GM21529 (cell line): ENCODE measurements at regions not wholly inside any gene's neighbourhood (a gene's known extent, or its start where the extent isn't known, plus 50 kb on each side); places are given as distances from the start of the nearest gene placed in this dataset.
"Not testable (repeated sequence)": the region's sequence is repeated elsewhere in the genome, so short reads cannot be mapped to it uniquely, and the experiment has no call there.

ENCODE experiments used
- ATAC-seq: cut with Tn5 transposase; IDR thresholded peaks from one replicate; pipeline ENCODE4 v1.9.1; 2021; ENCODE audit not compliant: unreplicated experiment

GRCh38 chr2:171266102-171266501, 105.4 kb upstream of the TLK1 start:
- ATAC-seq, result no peak

- not testable (repeated sequence) for ATAC-seq
These were observed 100.8 kb upstream of the TLK1 start for GRCh38 chr2:171261529-171261928.

DNA sequence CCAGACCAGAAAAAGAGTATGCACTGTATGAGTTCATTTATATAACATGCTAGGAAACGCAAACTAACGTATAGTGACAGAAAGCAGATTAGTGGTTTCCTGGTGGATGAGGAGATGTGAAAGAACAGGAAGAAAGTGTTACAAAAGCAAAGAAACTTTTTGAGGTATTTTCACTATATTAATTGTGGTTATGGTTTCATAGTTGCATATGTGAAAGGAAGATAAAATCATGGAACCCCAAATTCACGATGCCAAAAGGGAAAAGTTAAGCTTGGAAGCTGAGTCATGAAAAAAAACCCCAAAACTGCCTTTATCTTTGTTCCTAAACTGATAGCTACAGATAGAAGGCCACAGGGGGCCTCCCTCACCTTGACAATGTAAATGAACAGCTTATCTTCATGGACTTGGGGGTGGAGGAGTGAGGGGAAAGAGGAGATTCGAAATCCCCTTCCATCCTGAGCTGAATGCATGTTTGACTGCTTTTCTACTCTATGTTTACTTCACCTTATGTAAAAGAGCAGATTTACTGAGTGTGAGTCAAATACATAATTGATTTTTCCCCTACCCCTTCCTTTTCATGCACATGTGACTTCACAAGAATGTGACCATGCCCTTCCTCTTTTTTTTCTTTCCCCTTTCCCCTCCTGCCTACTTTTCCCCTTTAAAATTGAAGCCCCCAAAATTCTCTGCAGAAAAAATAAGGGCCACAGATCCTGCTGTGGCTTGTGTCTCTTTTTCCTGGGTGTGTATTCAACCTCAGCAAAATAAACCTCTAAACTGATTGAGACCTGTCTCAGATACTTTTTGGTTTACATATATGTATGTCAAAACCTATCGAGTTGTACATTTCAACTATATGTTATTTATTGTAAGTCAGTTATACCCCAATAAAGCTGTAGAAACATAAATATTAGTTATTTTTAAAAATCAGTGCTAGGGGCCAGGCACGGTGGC, 100.1 kb upstream of the TLK1 start:
- ATAC-seq, result peak; percentile 64

DNA sequence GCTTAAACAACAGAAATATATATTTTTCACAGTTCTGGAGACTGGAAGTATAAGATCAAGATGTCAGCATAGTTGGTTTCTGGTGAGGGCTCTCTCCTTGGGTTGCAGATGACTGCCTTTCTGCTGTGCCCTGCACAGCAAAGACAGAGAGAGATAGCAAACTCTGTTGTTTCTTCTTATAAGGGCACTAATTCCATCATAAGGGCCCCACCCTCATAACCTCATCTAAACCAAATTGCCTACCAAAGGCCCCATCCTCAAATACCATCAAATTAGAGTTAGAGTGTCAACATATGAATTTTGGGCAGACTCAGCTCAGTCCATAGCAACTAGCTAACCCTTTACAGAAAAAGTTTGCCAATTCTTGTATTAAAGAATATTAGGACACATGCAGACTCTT, 94.0 kb upstream of the TLK1 start:
- ATAC-seq, result no peak

DNA sequence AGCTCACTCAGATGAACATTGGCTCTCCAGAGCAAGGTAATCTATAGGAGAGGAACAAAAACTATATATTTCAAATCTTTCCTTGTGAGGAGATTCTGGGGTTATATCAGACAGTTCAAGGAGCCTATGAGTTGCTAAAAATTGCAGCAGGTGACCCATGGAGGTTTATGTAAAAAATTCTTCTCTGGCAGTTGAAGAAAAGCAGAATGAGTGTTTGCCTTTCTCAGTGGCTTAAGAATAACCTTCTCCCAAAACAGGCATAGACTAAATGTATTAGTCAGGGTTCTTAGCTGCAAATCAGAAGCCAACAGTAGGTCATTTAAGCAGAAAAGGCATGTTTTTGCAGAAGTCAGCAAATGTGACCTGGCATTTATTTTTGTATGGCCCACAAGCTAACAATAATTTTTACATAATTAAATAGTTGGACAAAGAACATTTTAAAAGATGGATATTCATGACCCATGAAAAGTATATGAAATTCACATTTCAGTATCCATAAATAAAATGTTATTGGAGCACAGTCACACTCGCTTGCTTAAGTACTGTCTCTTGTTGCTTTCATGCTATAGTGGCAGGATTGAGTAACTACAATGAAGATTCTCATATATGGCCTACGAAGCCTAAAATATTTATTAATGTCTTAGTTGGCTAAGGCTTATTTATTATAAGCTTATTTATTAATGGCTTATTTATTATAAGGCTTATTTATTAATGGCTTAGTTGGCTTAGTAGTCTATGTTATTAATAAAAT, 93.4 kb upstream of the TLK1 start:
- no peak for ATAC-seq

DNA sequence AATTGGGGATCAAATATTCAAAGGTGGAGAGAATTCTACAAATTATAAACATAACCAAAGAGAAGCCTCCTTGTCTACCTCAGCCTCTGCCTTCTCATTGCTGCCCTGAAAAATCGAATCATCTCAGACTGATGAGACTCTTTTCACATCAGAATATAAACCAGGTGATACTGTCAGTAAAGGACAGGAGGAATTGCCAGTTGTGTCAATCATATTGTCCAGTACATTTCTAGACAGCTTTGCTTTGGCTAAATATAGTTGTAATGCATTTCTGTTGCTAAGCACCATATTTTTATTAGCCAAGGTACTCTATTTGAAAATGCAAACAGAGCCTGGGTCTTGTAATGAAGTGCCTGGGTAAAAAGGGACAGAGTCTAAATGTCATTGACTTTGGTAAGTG, 92.6 kb upstream of the TLK1 start:
- no peak for ATAC-seq

- no peak for ATAC-seq
These were observed 89.0 kb upstream of the TLK1 start for GRCh38 chr2:171249689-171250088.

- peak; percentile 65 for ATAC-seq
These were observed 87.3 kb upstream of the TLK1 start for GRCh38 chr2:171247741-171248662.

DNA sequence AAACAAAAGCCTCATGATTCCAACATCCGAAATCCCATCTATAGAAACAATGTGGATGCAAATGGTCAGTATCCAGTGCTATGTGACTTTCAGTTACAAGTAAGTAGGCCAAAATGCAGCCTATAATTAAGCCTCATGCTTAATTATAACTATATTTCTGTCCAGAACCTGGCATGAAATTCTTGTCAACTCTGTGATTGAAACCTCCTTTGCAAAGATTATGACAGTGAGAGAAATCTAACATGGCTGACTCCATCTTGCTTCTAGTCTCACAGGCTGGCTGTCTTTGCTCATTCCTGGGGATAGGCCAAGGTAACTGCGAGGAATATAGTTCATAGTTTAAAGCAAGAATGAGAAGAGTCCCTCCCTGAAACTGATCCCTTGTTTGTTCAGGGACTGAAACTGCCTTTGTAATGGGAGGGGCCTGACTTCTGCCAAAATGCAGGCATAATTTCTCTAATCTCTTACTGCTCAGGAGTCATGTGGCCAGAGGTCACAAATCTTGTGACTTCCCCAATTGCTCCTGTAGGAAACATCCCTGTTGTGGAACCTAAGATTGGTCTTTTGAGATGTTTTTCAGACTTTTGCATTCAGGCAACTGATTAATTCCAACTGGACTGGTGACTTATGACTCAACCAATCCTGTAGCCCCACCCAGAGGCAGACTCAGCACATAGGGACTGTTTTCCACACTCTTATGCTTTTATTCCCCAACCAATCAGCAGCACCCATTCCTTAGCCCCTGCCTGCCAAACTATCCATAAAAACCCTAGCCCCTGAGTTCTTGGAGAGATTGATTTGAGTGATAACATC, 84.5 kb upstream of the TLK1 start:
- ATAC-seq, result no peak

DNA sequence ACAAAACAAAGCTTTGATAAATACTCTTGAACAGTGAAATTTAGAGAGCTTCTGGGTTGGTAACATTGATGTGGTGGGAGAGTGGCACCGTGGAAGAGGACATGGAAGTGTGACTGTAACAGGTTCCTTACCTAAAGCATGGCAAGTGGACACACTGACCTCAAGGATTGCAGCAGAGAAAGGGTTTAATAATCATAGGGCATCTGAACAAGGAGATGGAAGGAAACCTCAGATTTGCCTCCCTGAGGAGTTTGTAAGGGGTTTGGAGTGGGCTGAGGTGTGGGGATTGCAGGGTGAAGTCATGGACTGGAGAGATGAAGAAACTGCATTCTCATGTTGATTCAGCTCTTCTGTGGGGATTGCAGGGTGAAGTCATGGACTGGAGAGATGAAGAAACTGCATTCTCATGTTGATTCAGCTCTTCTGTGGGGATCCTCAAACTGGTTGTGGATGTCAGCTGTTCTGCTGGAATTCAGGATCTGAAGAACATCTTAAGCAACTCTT, 83.8 kb upstream of the TLK1 start:
- ATAC-seq, result no peak

DNA sequence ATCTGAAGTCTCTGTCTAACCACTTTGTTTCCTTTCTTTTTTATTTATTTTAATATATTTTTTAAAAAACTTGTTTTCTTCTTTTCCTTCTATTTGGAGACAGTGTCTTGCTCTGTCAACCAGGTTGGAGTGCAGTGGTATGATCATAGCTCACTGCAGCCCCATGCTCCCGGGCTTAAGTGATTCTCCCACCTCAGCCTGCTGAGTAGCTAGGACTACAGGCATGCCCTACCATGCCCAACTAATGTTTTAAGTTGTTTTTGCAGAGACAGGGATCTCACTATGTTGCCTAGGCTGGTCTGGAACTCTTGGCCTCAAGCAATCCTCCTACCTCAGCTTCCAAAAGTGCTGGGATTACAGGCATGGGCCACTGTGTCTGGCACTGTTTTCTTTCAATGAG, 81.1 kb upstream of the TLK1 start:
- no peak for ATAC-seq

DNA sequence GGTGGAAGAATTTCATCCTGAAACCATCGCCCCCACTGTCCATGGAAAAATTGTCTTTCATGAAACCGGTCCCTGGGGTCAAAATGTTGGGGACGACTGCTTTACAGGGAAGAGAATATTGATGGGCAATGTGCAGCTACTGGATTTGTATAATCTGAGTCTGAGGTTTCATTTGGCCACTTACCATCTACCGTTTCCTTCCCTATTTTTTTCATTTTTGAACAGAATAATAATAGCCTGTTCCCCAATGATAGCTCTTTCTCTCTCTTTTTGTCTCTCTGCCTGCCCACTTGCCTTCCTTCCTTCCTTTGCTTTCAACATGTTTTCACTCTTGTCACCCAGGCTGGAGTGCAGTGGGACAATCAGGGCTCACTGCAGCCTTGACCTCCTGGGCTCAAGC, 78.3 kb upstream of the TLK1 start:
- no peak for ATAC-seq

- no peak for ATAC-seq
These were observed 77.2 kb upstream of the TLK1 start for GRCh38 chr2:171237751-171238505.

GRCh38 chr2:171235262-171235881, 74.7 kb upstream of the TLK1 start:
- no peak for ATAC-seq

DNA sequence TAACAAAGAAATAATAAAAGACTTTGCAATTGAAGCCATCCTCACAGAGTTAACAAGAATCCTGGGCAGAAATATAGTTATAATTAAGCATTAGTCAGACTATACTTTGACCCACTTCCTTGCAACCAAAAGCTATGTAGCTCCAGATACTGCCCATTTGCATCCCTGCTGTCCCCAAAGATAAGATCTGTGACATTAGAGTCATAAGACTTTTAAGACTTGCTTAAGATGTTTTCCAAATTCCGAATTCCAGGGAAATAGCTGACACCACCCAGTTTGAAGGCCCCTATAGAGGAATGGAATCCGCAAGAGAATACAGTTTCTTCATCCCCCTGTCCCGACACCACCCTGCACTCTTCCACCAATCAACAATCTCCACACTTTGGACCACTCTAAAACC, 69.5 kb upstream of the TLK1 start:
- no peak for ATAC-seq

DNA sequence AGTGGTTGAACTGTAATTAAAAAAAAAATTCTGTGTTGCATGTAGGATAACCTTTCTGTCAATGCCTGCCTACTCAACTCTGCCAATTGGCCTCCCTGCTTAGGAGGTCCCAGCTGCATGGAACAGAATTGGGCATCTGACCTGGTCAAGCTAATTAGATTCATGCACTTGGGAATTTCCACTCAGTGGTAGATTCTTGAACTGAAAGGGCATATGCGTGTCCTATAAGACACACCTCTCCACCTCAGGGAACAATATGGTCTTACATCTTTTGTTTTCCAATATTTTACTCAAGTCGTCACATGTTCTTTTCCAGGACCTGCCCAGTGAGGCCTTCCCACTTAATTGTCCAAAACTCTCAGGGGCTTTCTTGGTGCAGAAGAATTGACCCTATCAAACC, 68.1 kb upstream of the TLK1 start:
- no peak for ATAC-seq

GRCh38 chr2:171227066-171227782, 66.5 kb upstream of the TLK1 start:
- ATAC-seq, result no peak

GRCh38 chr2:171226461-171226860, 65.8 kb upstream of the TLK1 start:
- ATAC-seq, result no peak
